Progenitor cell of endocrine pancreas (in vitro differentiated cells): ENCODE measurements at regions not wholly inside any gene's neighbourhood (a gene's known extent, or its start where the extent isn't known, plus 50 kb on each side); places are given as distances from the start of the nearest gene placed in this dataset.

Experiments
- DNase-seq: peaks from one replicate; pipeline ENCODE4 v3.0.0; 2021; ENCODE audit warnings: low spot score; ENCODE audit not compliant: unreplicated experiment
- H3K27ac Mint-ChIP-seq: 2 replicates; pipeline ENCODE4 v1.8.0; 2021; ENCODE audit warnings: mild to moderate bottlenecking, moderate library complexity, mixed read lengths
- H3K27me3 Mint-ChIP-seq: 2 replicates; pipeline ENCODE4 v1.8.0; 2021; ENCODE audit warnings: mixed read lengths
- H3K36me3 Mint-ChIP-seq: 2 replicates; pipeline ENCODE4 v1.8.0; 2022; ENCODE audit warnings: mixed read lengths; ENCODE audit not compliant: insufficient read depth
- H3K4me1 Mint-ChIP-seq: 2 replicates; pipeline ENCODE4 v1.8.0; 2021; ENCODE audit warnings: low read depth, mixed read lengths
- H3K4me3 Mint-ChIP-seq: 2 replicates; pipeline ENCODE4 v1.8.0; 2021; ENCODE audit warnings: low read depth, mild to moderate bottlenecking, moderate library complexity, mixed read lengths
- H3K9me3 Mint-ChIP-seq: 2 replicates; pipeline ENCODE4 v1.8.0; 2021; ENCODE audit warnings: low read depth, mixed read lengths
- TF ChIP-seq, protein P1 (sequence below): fragments of 200-600 bp; sonication (generic); IDR thresholded peaks from one replicate; pipeline ENCODE4 v1.5.0; 2021; ENCODE audit warnings: antibody characterized with exemption, mild to moderate bottlenecking; ENCODE audit not compliant: unreplicated experiment

DNA sequence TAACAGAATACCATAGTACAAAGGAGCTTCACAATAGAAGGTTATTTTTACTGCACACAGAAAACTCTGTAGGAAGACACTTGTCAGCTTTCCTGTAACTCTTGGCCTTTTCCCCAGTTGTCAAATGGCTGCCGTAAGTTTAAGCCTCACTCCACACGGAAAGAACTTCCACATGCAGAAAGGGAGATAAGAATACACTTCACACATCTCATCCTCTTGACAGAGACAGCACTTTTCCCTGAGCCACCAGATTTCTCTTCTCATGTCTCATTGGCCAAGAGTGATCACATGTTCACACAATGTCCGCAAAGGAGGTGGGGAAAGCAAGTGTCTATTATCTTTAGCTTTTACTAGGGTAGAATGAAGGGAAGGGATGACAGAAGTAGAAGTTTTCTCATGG lies 540.7 kb downstream of the HAO1 start:
- H3K36me3 Mint-ChIP-seq: no peaks in the 10 kb centered on the region
- no peak for DNase-seq
- no peaks in the 10 kb centered on the region for H3K27me3 Mint-ChIP-seq
- H3K9me3 Mint-ChIP-seq: no peaks in the 10 kb centered on the region
- no peak overlapping the region for H3K4me3 Mint-ChIP-seq
- H3K27ac Mint-ChIP-seq: no peak overlapping the region
- H3K4me1 Mint-ChIP-seq: no peaks in the 10 kb centered on the region
- TF ChIP-seq, protein P1, sequence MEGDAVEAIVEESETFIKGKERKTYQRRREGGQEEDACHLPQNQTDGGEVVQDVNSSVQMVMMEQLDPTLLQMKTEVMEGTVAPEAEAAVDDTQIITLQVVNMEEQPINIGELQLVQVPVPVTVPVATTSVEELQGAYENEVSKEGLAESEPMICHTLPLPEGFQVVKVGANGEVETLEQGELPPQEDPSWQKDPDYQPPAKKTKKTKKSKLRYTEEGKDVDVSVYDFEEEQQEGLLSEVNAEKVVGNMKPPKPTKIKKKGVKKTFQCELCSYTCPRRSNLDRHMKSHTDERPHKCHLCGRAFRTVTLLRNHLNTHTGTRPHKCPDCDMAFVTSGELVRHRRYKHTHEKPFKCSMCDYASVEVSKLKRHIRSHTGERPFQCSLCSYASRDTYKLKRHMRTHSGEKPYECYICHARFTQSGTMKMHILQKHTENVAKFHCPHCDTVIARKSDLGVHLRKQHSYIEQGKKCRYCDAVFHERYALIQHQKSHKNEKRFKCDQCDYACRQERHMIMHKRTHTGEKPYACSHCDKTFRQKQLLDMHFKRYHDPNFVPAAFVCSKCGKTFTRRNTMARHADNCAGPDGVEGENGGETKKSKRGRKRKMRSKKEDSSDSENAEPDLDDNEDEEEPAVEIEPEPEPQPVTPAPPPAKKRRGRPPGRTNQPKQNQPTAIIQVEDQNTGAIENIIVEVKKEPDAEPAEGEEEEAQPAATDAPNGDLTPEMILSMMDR: no peak

DNA sequence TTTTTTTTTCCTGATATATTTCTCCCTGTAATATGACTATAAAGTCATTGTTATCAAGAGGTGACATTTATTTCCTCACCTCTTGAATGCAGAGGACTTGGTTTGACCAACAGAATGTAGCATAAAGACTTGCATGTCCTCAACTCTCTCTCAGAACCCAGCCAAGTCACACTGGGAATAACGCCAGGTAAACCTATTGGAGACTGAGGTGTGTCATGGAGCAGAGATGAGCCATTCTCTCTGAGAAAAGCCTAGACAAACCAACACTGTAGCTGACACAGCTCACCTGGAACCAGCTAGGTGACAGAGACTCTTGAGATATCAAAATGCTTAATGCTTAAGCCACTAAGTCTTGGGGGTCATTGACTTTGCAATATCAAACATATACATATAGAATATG lies 533.6 kb downstream of the HAO1 start:
- no peak for DNase-seq
- TF ChIP-seq, protein P1: no peak

DNA sequence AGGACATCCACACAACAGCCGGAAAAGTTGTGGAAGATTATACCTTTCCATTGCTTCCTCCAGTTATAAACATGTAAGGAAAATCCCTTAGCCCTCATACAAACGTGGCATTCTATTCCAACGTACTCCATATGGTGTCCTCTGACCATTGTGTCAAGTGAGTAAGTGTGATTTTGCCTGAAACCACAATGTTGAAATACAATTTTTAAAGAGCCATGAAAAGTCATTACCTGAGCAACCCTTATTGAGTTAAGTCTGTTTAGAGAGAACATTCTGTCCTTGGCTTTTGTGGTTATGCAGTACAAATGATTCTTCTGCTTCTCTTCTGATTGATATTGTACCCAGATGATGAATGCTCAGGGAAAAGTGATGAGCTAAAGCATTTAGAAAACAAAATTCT lies 530.1 kb downstream of the HAO1 start:
- Mint-ChIP-seq H3K36me3 (no peaks in the 10 kb centered on the region), H3K4me1 (no peaks in the 10 kb centered on the region), H3K9me3 (no peaks in the 10 kb centered on the region), H3K4me3 (no peak overlapping the region), H3K27me3 (no peaks in the 10 kb centered on the region), H3K27ac (no peak overlapping the region)
- DNase-seq: no peak
- TF ChIP-seq, protein P1: no peak

More for the DNA sequence above, 533.6 kb downstream of the HAO1 start:
- H3K4me3 Mint-ChIP-seq: no peak overlapping the region
- H3K27me3 Mint-ChIP-seq: no peaks in the 10 kb centered on the region
- H3K36me3 Mint-ChIP-seq: no peaks in the 10 kb centered on the region
- no peaks in the 10 kb centered on the region for H3K9me3 Mint-ChIP-seq
- no peak overlapping the region for H3K27ac Mint-ChIP-seq
- no peaks in the 10 kb centered on the region for H3K4me1 Mint-ChIP-seq

DNA sequence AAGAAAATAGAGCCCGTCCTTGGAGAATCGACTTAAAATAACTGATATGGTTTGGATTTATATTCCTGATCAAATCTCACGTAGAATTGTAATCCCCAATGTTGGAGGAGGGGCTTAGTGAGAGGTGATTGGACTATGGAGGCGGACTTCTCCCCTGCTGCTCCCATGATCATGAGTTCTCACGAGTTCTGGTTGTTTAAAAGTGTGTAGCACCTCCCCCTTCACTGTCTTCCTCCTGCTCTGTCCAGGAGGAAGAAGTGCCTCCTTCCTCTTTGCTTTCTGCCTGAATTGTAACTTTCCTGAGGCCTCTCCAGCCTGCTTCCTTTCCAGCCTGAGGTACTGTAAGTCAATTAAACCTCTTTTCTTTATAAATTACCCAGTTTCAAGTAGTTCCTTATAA lies 529.2 kb downstream of the HAO1 start:
- no peak for DNase-seq
- H3K9me3 Mint-ChIP-seq: no peaks in the 10 kb centered on the region
- H3K4me1 Mint-ChIP-seq: no peaks in the 10 kb centered on the region
- H3K36me3 Mint-ChIP-seq: no peaks in the 10 kb centered on the region
- no peak overlapping the region for H3K4me3 Mint-ChIP-seq
- TF ChIP-seq, protein P1: no peak
- H3K27ac Mint-ChIP-seq: no peak overlapping the region
- no peaks in the 10 kb centered on the region for H3K27me3 Mint-ChIP-seq

DNA sequence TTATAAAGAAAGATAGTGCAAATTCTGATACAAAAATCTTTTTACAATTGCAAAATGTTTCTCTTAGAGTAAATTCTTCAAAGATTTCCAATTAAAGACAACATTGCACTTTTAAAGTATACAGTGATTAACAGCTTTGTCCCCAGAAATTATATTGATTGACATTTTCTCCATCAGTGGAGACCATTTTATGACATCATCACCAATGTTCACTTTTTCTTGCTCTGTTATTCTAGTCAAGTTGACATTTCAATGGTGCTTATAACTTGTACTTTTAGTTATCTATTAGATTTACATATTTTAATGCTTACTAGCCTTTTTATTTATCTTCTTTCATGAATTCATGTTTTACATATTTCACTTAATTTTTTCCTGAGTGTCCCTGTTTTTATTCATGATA lies 524.8 kb downstream of the HAO1 start:
- no peaks in the 10 kb centered on the region for H3K27me3 Mint-ChIP-seq
- no peak overlapping the region for H3K27ac Mint-ChIP-seq
- no peaks in the 10 kb centered on the region for H3K36me3 Mint-ChIP-seq

More for the DNA sequence above, 524.8 kb downstream of the HAO1 start:
- Mint-ChIP-seq H3K4me3 (no peak overlapping the region), H3K4me1 (no peaks in the 10 kb centered on the region), H3K9me3 (no peaks in the 10 kb centered on the region)
- no peak for DNase-seq
- TF ChIP-seq, protein P1: no peak
